Astrocyte of the spinal cord (primary cell): ENCODE measurements at regions not wholly inside any gene's neighbourhood (a gene's known extent, or its start where the extent isn't known, plus 50 kb on each side); places are given as distances from the start of the nearest gene placed in this dataset.

Source experiments
- DNase-seq: peaks from one replicate; pipeline ENCODE4 v3.0.0; 2011; ENCODE audit warnings: low read depth, low spot score
- H3K4me3 ChIP-seq: 2 replicates; pipeline ENCODE4 v1.5.1; 2011; ENCODE audit warnings: low read depth, mild to moderate bottlenecking, low read length, moderate library complexity
- in situ Hi-C: cut with HindIII; loops from 2 replicates; pipeline ENCODE4 v1.10.0; 2017; ENCODE audit warnings: low sequenced_read_pairs
- TF ChIP-seq, protein P1 (sequence below): IDR thresholded peaks from 2 replicates; pipeline ENCODE4 v1.5.1; 2012; ENCODE audit warnings: low read depth, mild to moderate bottlenecking, low read length, inconsistent platforms

DNA sequence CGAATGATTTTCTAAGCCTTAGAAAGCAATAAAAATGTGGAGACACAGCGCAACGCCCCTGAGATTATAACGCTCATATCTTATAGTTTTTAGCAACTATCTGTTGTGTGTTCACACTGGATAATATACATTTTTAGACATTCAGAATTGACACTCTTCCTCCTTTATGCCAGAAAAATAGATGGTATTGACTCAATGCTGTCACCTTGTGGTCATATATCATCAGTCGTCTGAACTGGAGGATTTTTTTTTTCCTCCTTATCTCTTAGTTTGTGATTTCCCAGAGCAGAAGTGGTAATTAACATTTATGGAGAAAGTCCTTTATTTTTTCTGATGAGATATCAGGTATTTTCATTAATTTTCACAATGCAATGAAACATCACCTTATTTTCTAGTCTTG is 759.6 kb downstream of the RAB28 start:
- DNase-seq: no peak
- TF ChIP-seq, protein P1, sequence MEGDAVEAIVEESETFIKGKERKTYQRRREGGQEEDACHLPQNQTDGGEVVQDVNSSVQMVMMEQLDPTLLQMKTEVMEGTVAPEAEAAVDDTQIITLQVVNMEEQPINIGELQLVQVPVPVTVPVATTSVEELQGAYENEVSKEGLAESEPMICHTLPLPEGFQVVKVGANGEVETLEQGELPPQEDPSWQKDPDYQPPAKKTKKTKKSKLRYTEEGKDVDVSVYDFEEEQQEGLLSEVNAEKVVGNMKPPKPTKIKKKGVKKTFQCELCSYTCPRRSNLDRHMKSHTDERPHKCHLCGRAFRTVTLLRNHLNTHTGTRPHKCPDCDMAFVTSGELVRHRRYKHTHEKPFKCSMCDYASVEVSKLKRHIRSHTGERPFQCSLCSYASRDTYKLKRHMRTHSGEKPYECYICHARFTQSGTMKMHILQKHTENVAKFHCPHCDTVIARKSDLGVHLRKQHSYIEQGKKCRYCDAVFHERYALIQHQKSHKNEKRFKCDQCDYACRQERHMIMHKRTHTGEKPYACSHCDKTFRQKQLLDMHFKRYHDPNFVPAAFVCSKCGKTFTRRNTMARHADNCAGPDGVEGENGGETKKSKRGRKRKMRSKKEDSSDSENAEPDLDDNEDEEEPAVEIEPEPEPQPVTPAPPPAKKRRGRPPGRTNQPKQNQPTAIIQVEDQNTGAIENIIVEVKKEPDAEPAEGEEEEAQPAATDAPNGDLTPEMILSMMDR: peak; percentile 44
- H3K4me3 ChIP-seq: no peak overlapping the region
- in situ Hi-C loops: no loop called here

DNA sequence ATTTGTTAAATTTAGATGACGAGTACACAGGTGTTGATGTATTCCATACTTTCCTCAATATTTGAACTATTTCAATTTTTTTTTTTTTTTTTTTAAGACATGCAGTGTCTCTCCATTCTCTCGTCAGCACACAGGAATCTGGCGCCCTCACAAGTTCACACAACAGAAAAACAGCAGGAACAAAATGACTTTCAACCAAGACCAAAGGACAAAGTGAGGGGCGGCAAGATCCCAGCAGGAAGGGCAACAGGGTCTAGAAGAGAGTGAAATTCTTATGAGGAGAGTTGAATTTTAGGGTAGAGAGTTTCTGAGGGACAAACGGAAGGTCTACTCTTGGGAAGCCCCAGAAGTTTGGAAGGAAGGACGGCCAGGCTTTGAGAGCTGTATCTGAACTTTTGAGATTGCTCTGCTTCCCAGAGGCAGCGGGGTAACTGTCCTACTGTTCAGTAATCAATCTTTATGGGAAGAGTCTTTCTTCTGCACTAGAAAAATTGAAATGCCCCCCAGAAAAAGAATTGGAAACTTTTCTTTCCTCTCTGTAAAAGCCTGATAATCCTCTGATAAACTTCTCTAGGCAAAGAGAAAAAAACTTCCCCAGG is 760.2 kb downstream of the RAB28 start:
- TF ChIP-seq, protein P1: no peak
- in situ Hi-C loops: no loop called here
- DNase-seq: no peak
- no peak overlapping the region for H3K4me3 ChIP-seq

DNA sequence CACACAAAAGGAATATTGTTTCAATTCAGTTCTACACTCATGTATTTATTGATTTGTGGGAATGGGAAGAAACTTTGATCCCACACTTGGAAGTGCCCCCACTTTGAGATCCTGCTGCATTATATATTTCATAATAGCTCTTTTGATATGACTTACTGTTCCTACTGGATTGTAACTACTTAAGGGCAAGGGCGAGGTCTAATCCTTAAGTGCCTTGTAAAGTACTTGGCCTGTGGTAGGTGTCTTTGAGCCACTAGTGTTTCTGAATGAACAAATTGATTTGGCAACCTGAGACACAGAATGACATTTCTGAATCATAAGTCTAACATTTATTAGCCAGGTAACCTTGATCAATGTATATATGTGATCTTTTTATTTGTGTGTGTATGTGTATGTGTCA is 767.2 kb downstream of the RAB28 start:
- in situ Hi-C loops: no loop called here
- no peak for DNase-seq
- TF ChIP-seq, protein P1: no peak
- no peak overlapping the region for H3K4me3 ChIP-seq

DNA sequence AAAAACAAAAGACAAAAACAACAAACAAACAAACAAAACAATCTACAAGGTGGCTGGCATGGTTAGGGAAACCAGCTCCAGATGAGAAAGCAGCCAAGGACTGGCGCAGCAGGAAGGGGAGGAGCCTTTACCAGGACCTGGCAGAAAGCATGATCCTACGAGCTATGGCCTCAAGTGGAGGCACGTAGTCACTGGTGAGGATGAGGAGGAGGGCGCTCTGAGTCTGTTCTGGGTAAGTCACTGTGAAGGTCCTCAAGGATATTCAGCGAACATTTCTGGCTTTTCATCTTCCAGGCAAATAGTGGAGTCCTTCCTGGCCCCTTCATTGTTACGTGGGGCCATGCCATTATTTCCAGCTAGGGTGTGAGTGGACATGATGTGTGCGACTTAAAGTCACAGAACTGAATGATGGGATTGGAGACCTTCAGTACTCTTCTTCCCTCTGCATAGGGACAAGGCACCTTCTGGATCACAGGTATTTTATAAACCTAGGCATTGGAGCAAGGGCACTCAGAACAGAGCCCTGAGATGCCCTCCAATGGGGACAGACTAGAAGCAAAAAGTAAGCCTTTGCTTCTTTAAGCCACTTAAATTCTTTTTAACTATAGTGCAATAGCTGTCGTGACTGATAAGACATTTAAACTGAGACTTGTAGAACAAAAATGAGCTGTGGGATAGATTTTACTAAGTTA is 771.3 kb downstream of the RAB28 start:
- no peak overlapping the region for H3K4me3 ChIP-seq
- TF ChIP-seq, protein P1: no peak
- in situ Hi-C loops: no loop called here
- DNase-seq: no peak

DNA sequence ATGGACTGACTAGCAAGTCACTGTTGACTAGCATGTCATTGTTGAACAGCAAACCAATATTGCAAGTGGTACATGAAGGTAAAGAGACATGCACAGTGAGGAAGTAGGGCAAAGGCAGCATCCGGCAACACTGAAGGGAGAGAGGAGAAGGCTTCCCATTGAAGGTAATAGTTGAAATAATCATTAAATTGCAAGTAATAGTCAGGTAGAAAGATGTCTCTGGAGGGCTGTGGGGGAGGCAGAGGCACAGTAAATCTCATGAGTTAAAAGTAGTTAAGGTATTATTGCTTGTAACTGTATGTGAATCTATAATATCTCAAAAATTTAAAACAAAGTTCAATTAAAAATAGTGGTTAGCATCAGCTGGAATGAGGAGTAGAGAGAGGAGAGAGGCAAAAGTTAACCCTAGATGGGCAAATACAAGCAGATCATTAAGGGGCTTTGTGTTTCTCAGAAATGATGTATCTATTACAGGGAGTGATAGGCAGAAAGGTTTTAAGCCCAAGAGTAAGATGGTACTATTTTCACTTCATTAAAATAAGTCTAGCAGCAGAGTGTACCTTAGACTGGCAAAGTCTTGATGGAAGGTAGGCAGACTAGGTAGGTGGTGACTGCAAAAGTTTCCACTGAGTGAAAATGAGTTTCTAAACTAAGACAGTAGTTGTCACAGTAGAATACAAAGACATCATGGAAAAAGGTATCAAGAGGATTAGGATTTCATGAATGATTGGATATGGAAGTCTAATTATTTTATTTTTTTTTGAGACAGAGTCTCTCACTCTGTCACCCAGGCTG is 776.6 kb downstream of the RAB28 start:
- in situ Hi-C loops: no loop called here
- H3K4me3 ChIP-seq: no peak overlapping the region
- TF ChIP-seq, protein P1: no peak
- no peak for DNase-seq

DNA sequence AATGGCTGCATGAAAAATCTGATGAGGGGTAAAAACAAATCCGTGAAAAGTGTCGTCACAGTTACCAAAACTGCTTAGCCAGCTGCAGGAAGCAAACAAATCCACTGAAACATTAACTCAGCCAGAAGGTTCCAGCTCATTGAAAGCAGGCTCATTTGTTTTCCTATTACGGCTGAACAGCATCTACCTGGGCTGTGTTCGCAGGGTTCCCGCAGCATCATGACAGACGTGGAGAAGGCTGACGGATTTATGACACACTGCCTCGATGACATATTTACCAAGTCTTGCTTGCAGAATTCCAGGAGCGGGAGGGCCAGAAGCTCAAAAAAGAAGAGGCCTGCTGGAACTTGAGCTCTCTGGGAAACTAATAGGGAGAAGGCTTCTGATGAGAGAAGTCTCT is 781.1 kb downstream of the RAB28 start:
- TF ChIP-seq, protein P1: no peak
- in situ Hi-C loops: no loop called here
- no peak overlapping the region for H3K4me3 ChIP-seq
- no peak for DNase-seq
